ENCODE measurements at regions not wholly inside any gene's neighbourhood (a gene's known extent, or its start where the extent isn't known, plus 50 kb on each side); places are given as distances from the start of the nearest gene placed in this dataset.

- TF ChIP-seq, protein P1, sequence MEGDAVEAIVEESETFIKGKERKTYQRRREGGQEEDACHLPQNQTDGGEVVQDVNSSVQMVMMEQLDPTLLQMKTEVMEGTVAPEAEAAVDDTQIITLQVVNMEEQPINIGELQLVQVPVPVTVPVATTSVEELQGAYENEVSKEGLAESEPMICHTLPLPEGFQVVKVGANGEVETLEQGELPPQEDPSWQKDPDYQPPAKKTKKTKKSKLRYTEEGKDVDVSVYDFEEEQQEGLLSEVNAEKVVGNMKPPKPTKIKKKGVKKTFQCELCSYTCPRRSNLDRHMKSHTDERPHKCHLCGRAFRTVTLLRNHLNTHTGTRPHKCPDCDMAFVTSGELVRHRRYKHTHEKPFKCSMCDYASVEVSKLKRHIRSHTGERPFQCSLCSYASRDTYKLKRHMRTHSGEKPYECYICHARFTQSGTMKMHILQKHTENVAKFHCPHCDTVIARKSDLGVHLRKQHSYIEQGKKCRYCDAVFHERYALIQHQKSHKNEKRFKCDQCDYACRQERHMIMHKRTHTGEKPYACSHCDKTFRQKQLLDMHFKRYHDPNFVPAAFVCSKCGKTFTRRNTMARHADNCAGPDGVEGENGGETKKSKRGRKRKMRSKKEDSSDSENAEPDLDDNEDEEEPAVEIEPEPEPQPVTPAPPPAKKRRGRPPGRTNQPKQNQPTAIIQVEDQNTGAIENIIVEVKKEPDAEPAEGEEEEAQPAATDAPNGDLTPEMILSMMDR (IDR thresholded peaks at IDR 0.05): no peak
- TF ChIP-seq POLR2AphosphoS5 (IDR thresholded peaks at IDR 0.05): no peak
These were observed 220.4 kb upstream of the NUDT4 start for GRCh38 chr12:93157279-93157678.

All from breast epithelium (tissue), 3 donors.